Keratinocyte (primary cell): ENCODE measurements at regions not wholly inside any gene's neighbourhood (a gene's known extent, or its start where the extent isn't known, plus 50 kb on each side); places are given as distances from the start of the nearest gene placed in this dataset.

Experiments
- DNase-seq: peaks from one replicate; pipeline ENCODE4 v3.0.0-alpha.2; 2011; ENCODE audit warnings: low read depth, missing footprints, low spot score
- FAIRE-seq: peaks from 2 replicates; lab custom pipeline; 2011; peaks lifted over from hg19 to GRCh38; lab: Jason Lieb, UNC
- H2AFZ ChIP-seq: 2 replicates; pipeline ENCODE4 v1.6.0; 2012; ENCODE audit warnings: low read length, control low read depth, inconsistent platforms; ENCODE audit not compliant: control insufficient read depth
- H3K27ac ChIP-seq: 2 replicates; pipeline ENCODE4 v1.5.1; 2011; ENCODE audit warnings: low read length; ENCODE audit not compliant: control insufficient read depth, insufficient read depth
- H3K27me3 ChIP-seq: 3 replicates; pipeline ENCODE4 v1.6.0; 2011; ENCODE audit warnings: low read length; ENCODE audit not compliant: control insufficient read depth, insufficient read depth; ENCODE audit errors: extremely low read depth
- H3K36me3 ChIP-seq, 2 experiments: 2 replicates in 1 of 2; 3 replicates in 1 of 2; pipeline ENCODE4 v1.5.1; 2011; ENCODE audit warnings: low read length in 2 of 2, mild to moderate bottlenecking in 1 of 2; ENCODE audit not compliant: control insufficient read depth in 2 of 2, insufficient read depth in 2 of 2; ENCODE audit errors: extremely low read depth in 1 of 2
- H3K4me1 ChIP-seq: 3 replicates; pipeline ENCODE4 v1.5.1; 2011; ENCODE audit warnings: low read length; ENCODE audit not compliant: control insufficient read depth, insufficient read depth; ENCODE audit errors: extremely low read depth
- H3K4me2 ChIP-seq: 3 replicates; pipeline ENCODE4 v1.6.0; 2011; ENCODE audit warnings: low read depth, low read length; ENCODE audit not compliant: control insufficient read depth, insufficient read depth; ENCODE audit errors: extremely low read depth
- H3K4me3 ChIP-seq, 3 experiments: fragments of 200-600 bp in 1 of 3; sonication (generic) in 1 of 3; 2 replicates in 2 of 3; 3 replicates in 1 of 3; pipeline ENCODE4 v1.5.1; 2011 to 2016; ENCODE audit warnings: low read length in 3 of 3, mild to moderate bottlenecking in 3 of 3, control low read depth in 2 of 3, inconsistent platforms in 1 of 3, low read depth in 1 of 3, mixed read lengths in 1 of 3, mixed run types in 1 of 3, moderate library complexity in 1 of 3; ENCODE audit not compliant: control insufficient read depth in 2 of 3, insufficient read depth in 2 of 3; ENCODE audit errors: extremely low read depth in 1 of 3
- H3K79me2 ChIP-seq: 2 replicates; pipeline ENCODE4 v1.6.0; 2012; ENCODE audit warnings: low read length; ENCODE audit not compliant: control insufficient read depth, insufficient read depth
- H3K9ac ChIP-seq: 3 replicates; pipeline ENCODE4 v1.6.0; 2011; ENCODE audit warnings: low read length; ENCODE audit not compliant: control insufficient read depth, insufficient read depth; ENCODE audit errors: extremely low read depth
- H3K9me1 ChIP-seq: 3 replicates; pipeline ENCODE4 v1.6.0; 2011; ENCODE audit warnings: low read length; ENCODE audit not compliant: control insufficient read depth, insufficient read depth; ENCODE audit errors: extremely low read depth
- H3K9me3 ChIP-seq: 2 replicates; pipeline ENCODE4 v1.5.1; 2012; ENCODE audit warnings: low read depth, low read length; ENCODE audit not compliant: control insufficient read depth
- H4K20me1 ChIP-seq: 3 replicates; pipeline ENCODE4 v1.6.0; 2011; ENCODE audit warnings: low read length; ENCODE audit not compliant: control insufficient read depth, insufficient read depth; ENCODE audit errors: extremely low read depth
- CTCF ChIP-seq, 3 experiments: IDR thresholded peaks in 1 of 3; conservative IDR thresholded peaks in 1 of 3; optimal IDR thresholded peaks in 1 of 3; 2 replicates in 2 of 3; 3 replicates in 1 of 3; pipeline versions ENCODE3 to v1.5.1; 2011; ENCODE audit warnings: low read length in 3 of 3, mild to moderate bottlenecking in 3 of 3, moderate library complexity in 2 of 3, control low read depth in 1 of 3, inconsistent platforms in 1 of 3; ENCODE audit not compliant: insufficient read depth in 2 of 3; ENCODE audit errors: extremely low read depth in 1 of 3
- EZH2 ChIP-seq: IDR thresholded peaks from one replicate; pipeline ENCODE4 v1.6.1; 2012; ENCODE audit warnings: inconsistent platforms, mild to moderate bottlenecking, low read length, moderate library complexity
- dilution Hi-C: fragments of 300-500 bp; cut with MboI; formaldehyde crosslinking; loops from one replicate; pipeline ENCODE4 v1.7.0; 2020; ENCODE audit warnings: low sequenced_read_pairs; ENCODE audit not compliant: extremely low pct_ligation_motif_present

GRCh38 chr15:101565377-101565776, 75.9 kb upstream of the PCSK6 start:
- TF ChIP-seq EZH2 (no peak), CTCF (optimal IDR thresholded peaks at IDR 0.05 in 1 of 3, IDR thresholded peaks at IDR 0.05 in 1 of 3, conservative IDR thresholded peaks at IDR 0.05 in 1 of 3; ENCODE audit: extremely low read depth in 1 of 3, insufficient read depth in 2 of 3, low read length in 3 of 3) (no peak)
- Histone ChIP-seq H3K79me2 (no peaks in the 10 kb centered on the region), H3K27me3 (peaks cover 13% of the 10 kb centered on the region), H4K20me1 (no peaks in the 10 kb centered on the region), H3K4me3 (no peak overlapping the region), H3K4me2 (no peak overlapping the region), H3K9me1 (no peaks in the 10 kb centered on the region), H3K9me3 (no peaks in the 10 kb centered on the region), H3K4me1 (no peaks in the 10 kb centered on the region), H3K27ac (no peak overlapping the region), H3K36me3 (no peaks in the 10 kb centered on the region), H3K9ac (no peak overlapping the region), H2AFZ (no peak overlapping the region)
- FAIRE-seq (no peak), DNase-seq (no peak)
- dilution Hi-C loops = no loop called here

- Histone ChIP-seq H3K36me3 (no peaks in the 10 kb centered on the region), H3K27me3 (peaks cover 25% of the 10 kb centered on the region), H3K9me1 (no peaks in the 10 kb centered on the region), H4K20me1 (no peaks in the 10 kb centered on the region), H3K79me2 (no peaks in the 10 kb centered on the region), H3K27ac (no peak overlapping the region), H2AFZ (no peak overlapping the region), H3K4me2 (no peak overlapping the region), H3K4me1 (no peaks in the 10 kb centered on the region), H3K4me3 (no peak overlapping the region), H3K9me3 (no peaks in the 10 kb centered on the region), H3K9ac (no peak overlapping the region)
- FAIRE-seq (no peak), DNase-seq (no peak)
- dilution Hi-C loops = no loop called here
- no peak for TF ChIP-seq CTCF (optimal IDR thresholded peaks at IDR 0.05 in 1 of 3, IDR thresholded peaks at IDR 0.05 in 1 of 3, conservative IDR thresholded peaks at IDR 0.05 in 1 of 3; ENCODE audit: extremely low read depth in 1 of 3, insufficient read depth in 2 of 3, low read length in 3 of 3)
Measured at GRCh38 chr15:101563176-101563796, 73.8 kb upstream of the PCSK6 start.
